ENCODE measurements at regions not wholly inside any gene's neighbourhood (a gene's known extent, or its start where the extent isn't known, plus 50 kb on each side); places are given as distances from the start of the nearest gene placed in this dataset.
"Not testable (repeated sequence)": the region's sequence is repeated elsewhere in the genome, so short reads cannot be mapped to it uniquely, and the experiment has no call there.

GRCh38 chr9:80659751-80660150 is 1029.6 kb downstream of the TLE1 start:
- TF ChIP-seq, protein P1, sequence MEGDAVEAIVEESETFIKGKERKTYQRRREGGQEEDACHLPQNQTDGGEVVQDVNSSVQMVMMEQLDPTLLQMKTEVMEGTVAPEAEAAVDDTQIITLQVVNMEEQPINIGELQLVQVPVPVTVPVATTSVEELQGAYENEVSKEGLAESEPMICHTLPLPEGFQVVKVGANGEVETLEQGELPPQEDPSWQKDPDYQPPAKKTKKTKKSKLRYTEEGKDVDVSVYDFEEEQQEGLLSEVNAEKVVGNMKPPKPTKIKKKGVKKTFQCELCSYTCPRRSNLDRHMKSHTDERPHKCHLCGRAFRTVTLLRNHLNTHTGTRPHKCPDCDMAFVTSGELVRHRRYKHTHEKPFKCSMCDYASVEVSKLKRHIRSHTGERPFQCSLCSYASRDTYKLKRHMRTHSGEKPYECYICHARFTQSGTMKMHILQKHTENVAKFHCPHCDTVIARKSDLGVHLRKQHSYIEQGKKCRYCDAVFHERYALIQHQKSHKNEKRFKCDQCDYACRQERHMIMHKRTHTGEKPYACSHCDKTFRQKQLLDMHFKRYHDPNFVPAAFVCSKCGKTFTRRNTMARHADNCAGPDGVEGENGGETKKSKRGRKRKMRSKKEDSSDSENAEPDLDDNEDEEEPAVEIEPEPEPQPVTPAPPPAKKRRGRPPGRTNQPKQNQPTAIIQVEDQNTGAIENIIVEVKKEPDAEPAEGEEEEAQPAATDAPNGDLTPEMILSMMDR (IDR thresholded peaks at IDR 0.05) = not testable (repeated sequence)
- not testable (repeated sequence) for TF ChIP-seq POLR2A (IDR thresholded peaks at IDR 0.05)

Data from upper lobe of left lung (tissue), 4 donors.